ENCODE measurements at regions not wholly inside any gene's neighbourhood (a gene's known extent, or its start where the extent isn't known, plus 50 kb on each side); places are given as distances from the start of the nearest gene placed in this dataset.

GRCh38 chr18:63071701-63072141 is 247.8 kb downstream of the BCL2 start:
- TF ChIP-seq CTCF (IDR thresholded peaks at IDR 0.05; ENCODE audit: insufficient read depth, low read depth, low read length, missing control alignments), result no peak
- DNase-seq (ENCODE audit: low read depth), result no peak
- no peak overlapping the region for H3K4me3 ChIP-seq (ENCODE audit: low read depth, low read length)

GRCh38 chr18:63070767-63071502 is 248.6 kb downstream of the BCL2 start:
- DNase-seq (ENCODE audit: low read depth), result no peak
- no peak for TF ChIP-seq CTCF (IDR thresholded peaks at IDR 0.05; ENCODE audit: insufficient read depth, low read depth, low read length, missing control alignments)
- no peak overlapping the region for H3K4me3 ChIP-seq (ENCODE audit: low read depth, low read length)

DNA sequence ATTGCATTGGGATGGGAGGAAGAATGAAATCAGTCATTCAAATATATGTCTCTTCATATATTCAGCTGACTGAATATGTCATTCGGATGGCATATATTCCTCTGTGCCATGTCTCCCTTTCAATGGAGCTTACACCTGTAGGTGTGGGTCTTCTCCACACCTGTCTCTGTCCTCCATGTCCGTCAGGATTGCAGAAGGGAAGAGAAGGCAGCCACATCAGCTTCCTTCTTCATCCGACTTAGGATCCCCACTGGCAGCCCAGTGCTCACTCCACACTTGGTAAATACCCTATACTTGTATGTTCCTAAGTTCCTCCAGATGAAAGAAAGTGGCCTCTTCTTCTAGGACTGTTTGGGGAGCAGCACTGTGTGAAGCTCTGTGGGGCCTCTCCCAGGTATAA is 250.1 kb downstream of the BCL2 start:
- TF ChIP-seq CTCF (IDR thresholded peaks at IDR 0.05; ENCODE audit: insufficient read depth, low read depth, low read length, missing control alignments), result no peak
- DNase-seq (ENCODE audit: low read depth), result no peak
- no peak overlapping the region for H3K4me3 ChIP-seq (ENCODE audit: low read depth, low read length)

GRCh38 chr18:63067939-63068338 is 251.6 kb downstream of the BCL2 start:
- TF ChIP-seq CTCF (IDR thresholded peaks at IDR 0.05; ENCODE audit: insufficient read depth, low read depth, low read length, missing control alignments), result no peak
- no peak overlapping the region for H3K4me3 ChIP-seq (ENCODE audit: low read depth, low read length)
- no peak for DNase-seq (ENCODE audit: low read depth)

DNA sequence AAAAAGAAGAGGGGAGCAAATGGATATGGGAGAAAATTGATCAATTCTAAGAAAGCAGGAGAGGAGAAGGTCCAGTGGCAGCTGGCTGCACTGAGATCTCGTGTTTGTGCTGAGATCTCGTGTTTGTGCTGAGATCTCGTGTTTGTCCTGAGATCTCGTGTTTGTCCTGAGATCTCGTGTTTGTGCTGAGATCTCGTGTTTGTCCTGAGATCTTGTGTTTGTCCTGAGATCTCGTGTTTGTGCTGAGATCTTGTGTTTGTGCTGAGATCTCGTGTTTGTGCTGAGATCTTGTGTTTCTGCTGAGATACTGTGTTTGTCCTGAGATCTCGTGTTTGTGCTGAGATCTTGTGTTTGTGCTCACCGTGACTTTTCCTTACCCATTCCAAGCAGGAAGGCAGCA is 254.4 kb downstream of the BCL2 start:
- H3K4me3 ChIP-seq (ENCODE audit: low read depth, low read length), result no peak overlapping the region
- no peak for TF ChIP-seq CTCF (IDR thresholded peaks at IDR 0.05; ENCODE audit: insufficient read depth, low read depth, low read length, missing control alignments)
- no peak for DNase-seq (ENCODE audit: low read depth)

GRCh38 chr18:63063171-63063570 is 256.4 kb downstream of the BCL2 start:
- TF ChIP-seq CTCF (IDR thresholded peaks at IDR 0.05; ENCODE audit: insufficient read depth, low read depth, low read length, missing control alignments), result no peak
- no peak for DNase-seq (ENCODE audit: low read depth)

DNA sequence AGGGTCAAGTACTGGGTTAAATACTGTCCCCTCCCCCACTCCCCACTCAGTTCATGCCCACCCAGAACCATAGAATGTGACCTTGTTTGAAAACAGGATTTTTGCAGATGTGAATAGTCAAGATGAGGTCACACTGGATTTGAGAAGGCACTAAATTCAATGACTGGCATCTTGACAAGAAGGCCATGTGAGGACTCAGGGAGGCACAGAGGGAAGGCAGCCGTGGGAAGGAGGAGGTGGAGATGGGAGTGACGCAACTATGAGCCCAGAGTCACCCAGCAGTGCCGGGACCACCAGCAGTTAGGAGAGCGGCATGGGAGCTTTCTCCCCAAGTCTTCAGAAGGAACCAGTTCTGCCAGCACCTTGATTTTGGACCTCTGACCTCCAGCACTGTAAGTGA is 257.3 kb downstream of the BCL2 start:
- H3K4me3 ChIP-seq (ENCODE audit: low read depth, low read length), result no peak overlapping the region
- no peak for DNase-seq (ENCODE audit: low read depth)
- no peak for TF ChIP-seq CTCF (IDR thresholded peaks at IDR 0.05; ENCODE audit: insufficient read depth, low read depth, low read length, missing control alignments)

More at GRCh38 chr18:63063171-63063570, 256.4 kb downstream of the BCL2 start:
- no peak overlapping the region for H3K4me3 ChIP-seq (ENCODE audit: low read depth, low read length)

All from GM12865 (cell line).